ENCODE measurements at regions not wholly inside any gene's neighbourhood (a gene's known extent, or its start where the extent isn't known, plus 50 kb on each side); places are given as distances from the start of the nearest gene placed in this dataset.
"Not testable (repeated sequence)": the region's sequence is repeated elsewhere in the genome, so short reads cannot be mapped to it uniquely, and the experiment has no call there.

DNA sequence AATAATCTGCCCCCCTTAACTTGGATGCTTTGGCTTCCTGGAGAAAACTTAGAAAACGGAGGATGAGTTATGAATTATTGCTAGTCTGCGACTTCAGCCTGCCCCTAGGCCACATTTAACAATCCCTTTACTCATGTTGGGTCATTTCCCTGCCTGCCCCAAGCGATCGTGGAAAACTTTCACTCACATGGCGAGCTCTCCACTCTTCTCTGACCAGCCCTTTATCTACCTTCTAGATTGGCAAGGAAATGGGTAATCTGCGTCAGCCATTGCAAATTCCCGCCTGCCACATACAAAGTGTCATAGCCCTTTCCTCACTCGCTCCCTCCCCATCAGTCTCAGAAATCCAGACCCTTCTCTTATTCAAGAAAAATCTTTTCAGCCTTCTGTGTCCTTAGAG, 154.3 kb upstream of the IRS2 start:
- no peak for DNase-seq

DNA sequence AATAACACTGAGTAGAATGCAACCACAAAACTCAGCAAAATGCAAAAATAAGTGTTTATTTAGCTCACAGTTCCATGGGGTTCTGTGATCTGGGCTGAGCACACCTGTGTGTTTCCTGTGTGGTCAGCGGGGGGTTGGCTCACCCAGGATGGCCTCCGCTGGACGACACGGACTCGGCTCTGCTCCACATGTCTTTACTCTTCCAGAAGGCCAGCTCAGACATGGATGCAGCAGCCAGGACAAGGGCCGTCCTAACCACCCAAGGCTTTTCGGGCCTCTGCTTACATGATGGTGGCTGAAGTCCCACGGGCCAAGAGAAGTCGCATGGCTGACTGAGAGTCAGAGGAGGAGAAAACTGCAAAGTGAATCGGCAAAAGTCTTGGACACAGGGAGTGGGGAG, 153.5 kb upstream of the IRS2 start:
- no peak for DNase-seq

DNA sequence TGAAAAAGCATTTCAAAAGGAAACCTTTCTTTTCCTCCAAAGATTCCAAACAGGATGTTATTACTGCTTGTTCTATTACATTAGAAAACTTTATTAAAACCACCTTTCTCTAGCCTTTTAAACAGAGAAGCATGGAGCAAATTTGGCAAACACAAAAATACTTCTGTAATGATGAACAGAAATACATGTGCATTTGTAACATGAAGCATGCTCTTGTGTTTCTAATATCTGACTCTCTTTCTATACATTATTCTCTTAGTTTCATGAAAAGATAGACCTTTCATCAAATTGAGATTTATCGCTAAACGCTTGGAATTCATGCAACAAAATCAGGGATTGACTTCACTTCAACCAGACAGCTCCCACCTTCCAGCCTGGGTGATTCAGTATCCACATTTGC, 152.8 kb upstream of the IRS2 start:
- DNase-seq, result no peak

DNA sequence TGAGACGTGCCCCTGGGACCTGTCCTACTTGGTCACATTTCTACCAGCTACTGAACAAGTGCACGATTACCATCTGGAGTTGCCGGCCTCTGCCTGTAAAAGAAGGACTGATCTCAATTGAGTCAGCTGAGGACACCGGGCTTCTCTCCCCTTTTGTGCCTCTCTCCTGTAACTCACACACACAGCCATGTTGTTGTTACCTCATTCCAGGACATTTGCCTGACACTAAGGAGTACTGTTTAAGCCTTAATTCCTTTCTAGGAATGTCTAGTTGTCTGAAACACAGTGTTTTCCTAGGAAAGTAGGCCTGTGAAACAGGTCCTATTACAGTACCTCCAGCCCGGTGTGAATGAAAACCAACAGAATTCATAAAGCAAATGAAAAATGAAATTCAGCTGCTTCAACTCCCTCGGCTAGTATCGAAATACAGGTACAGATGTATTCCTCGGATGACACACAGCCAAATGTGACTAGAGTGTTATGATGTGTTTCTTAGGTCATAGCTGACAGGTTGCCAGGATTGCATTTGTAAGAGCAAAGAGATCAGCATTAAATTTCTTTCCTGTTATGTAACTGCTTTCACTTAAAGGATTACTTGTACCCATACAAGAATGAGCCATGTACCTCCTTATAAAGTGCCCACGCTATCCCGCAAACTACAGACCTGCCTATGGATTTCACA, 152.0 kb upstream of the IRS2 start:
- no peak for DNase-seq

DNA sequence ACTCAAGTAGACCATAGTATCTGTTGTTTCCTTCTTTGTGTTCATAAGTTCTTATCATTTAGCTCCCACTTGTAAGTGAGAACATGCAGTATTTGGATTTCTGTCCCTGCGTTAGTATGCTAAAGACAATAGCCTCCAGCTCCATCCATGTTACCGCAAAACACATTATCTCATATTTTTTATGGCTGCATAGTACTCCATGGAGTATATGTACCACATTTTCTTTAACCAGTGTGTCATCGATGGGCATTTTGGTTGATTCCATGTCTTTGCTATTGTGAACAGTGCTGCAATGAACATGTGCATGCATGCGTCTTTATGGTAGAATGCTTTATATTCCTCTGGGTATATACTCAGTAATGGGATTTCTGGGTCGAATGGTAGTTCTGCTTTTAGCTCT, 148.1 kb upstream of the IRS2 start:
- not testable (repeated sequence) for DNase-seq

DNA sequence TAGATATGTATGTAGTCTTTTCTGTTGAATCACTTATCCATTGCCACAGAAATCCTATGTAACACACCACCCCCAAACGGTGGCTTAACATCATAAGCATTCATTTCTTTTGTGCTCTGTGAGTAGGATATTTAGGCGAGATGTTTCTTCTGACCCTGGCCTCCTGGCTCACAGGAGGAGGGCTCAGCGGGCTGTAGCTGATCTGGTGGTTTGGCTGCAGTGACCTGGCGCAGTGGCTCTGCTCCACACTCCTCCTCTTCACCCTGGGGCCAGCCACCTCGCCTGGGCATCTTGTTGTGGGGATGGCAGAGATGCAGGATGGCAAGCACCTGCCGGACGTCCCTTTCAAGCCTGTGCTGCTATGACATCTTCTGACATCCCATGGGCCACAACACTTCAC, 147.1 kb upstream of the IRS2 start:
- no peak for DNase-seq

DNA sequence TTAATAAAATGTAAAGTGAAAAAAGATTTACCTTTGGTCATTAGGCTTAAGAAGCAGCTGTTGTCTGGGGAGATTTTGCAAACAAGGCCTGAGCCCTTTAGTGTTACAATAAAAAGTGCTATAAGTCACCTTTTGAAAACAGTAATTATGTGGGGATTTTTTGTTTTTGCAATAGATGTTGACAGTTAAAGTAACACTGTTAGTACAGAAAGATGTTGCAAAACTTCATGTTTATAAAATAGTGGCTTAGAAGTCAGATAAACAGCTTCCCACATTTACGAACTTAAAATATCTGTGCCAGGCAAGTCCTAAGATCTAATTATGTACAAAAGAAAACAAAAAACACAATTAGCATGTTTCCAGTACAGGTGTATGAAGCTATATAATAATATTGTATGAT, 138.0 kb upstream of the IRS2 start:
- no peak for DNase-seq

DNA sequence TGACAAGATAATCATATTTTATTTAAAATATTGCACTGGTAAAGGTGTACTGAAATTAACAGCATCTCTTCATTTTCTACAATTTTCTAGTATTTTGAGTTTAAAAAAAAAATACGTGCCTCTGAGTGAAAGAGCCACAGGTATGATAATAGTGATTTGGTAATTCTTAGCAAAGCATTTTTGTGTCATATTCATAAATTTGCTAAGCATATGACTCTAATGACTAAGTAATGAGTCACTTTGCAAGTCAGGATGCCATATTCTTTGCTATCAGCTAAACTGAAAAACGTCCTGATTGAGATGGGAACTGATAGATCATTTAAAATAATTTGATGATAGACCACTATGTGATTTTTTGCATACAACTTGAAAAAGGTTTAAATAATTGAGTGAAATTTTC, 136.1 kb upstream of the IRS2 start:
- DNase-seq, result no peak

DNA sequence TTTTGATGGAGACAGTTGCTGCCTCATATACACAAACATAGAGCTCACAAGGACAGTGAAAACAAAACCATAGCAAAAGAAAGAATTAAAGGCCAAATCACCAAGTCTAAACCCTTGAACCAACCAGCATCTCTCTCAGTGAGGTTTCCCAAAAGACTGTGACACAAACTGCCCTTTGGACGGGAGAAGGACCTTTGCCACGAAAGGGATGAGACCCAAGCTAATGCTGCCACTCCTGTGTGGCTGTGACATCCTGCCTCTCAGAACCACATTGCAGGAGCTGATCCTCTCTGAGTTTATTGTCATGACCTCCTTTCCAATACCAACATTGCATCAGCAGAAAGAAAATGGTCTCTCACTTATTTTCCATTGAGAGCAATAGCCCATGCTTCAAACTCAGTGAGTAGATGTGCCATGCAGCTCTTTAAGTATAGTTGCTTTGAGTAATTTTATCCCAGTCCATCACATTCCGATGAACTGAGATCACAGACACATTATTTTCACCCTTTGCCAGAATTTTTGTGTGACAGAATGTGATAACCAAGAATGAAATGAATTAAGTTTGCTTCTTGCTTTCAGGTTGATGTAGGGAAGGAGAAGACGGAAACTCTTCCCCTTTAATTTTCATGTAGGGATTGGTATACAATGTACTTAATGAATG, 133.5 kb upstream of the IRS2 start:
- DNase-seq, result no peak

DNA sequence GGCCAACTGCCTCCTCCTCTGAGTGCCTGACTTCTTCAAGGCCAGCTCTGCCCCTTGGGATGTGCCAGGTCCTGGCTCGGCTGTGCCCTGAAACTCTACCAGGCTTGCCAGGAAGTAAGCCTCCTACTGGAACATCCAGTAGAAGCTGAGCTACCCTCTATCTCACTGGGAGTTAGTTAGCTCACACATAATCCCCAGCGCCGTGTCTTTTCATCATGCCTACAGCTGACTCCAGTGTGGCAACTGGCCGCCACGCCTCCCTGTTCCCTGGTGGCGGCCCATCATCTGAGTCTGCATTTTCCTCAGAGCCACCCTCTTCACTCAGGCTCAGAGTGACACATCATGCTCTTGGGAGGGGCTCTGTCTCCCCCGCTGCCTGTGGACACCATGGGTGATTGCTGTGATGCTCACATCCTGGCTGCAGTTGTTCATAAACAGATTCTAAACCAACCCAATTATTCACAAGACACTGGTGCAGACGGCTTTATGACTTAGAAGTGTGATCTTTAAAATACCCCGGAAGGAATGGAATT, 131.9 kb upstream of the IRS2 start:
- DNase-seq, result peak in 9 of 51 donors; percentile 2 to 31 (median 13)

DNA sequence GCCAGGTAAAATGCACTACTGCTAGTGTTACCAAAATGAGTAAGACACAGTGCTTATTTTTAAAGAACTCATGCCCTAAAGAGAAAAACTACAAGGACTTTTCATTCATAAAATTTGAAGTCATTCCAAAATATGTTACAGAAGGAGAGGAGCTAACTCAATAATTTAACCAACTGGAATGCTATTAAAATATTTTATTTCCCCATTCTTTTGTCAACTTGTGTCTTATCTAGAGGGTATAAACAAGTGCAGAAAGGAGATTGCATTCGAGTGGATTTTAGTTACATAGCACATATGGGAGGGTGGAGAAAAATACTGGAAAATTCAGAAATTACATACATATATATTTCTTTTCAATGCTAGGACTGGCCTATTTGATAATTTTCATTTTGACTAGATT, 131.0 kb upstream of the IRS2 start:
- DNase-seq, result no peak

DNA sequence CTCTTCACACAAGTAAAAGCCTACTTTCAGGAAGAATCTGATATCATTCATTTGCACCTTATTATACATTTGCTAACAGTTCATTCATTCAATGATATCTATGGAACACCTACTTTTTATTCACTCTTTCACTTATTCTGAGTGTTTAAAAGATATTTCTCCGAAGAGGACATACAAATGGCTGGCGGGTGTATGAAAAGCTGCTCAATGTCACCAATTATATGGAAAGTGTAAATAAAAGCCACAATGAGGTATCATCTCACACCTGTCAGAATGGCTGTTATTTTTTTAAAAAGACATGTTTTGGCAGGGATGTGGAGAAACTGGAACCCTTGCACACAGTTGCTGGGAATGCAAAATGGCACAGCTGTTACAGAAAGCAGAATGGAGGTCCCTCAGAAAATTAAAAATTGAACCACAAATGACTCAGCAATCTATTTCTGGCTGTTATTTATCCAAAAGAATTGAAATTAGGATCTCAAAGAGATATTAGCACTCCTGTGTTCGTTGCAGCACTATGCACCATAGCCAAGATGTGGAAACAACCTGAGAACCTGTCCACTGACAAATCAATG, 127.6 kb upstream of the IRS2 start:
- no peak for DNase-seq

DNA sequence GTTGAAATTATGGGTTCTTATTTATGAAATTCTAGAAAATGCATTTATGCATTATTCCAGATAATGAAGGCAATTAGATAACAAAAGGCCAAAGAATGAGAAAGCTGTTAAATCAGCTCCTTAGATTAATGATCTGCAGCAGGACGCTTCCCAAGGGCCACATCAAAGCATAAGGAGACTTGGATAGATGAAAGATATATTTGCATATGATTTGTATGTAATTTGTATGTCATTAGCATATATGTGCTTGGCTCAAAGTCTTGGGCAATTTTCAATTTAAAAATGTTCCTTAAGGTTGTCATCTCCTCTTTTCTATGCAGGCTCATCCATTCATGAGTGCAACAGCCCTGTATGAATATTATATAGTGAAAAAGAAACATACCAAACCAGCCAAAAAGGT, 126.8 kb upstream of the IRS2 start:
- DNase-seq, result no peak

DNA sequence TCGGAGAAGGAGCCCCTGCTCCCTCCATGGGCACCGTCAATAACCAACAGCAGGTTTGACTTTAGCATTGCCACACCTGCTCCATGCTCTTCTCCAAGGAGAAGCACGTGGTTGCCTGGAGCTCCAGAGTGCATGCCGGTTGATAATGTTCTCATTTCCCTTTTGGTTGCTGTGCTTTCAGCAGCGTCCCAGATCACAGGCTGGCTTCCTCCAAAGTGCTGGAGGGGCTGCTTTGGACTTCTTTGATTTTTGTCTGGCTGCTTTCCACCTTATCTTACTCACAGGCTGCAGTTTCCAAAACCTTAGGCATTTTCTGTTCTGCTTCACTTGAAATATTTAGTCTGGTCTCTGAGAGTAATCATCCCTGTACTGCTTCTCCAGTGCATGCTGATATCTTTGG, 123.8 kb upstream of the IRS2 start:
- no peak for DNase-seq

DNA sequence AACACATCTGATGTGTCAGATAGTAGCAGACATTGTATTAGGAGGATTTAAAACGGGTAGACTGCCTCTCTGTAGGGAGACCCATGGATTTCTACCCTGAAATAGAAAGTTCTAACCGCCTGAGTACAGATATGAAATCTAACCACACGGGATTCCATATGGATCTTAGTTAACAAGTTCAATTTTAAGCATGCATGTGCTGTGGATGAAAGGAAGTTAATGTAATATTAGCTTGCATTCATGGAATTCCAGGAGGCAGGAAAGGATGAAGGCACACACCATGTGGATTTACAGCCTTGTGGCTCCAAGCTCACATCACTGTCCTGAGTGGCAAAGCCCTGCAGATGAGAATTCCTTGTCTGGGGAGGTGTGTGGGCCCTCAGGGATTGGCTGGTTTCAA, 120.6 kb upstream of the IRS2 start:
- no peak for DNase-seq

DNA sequence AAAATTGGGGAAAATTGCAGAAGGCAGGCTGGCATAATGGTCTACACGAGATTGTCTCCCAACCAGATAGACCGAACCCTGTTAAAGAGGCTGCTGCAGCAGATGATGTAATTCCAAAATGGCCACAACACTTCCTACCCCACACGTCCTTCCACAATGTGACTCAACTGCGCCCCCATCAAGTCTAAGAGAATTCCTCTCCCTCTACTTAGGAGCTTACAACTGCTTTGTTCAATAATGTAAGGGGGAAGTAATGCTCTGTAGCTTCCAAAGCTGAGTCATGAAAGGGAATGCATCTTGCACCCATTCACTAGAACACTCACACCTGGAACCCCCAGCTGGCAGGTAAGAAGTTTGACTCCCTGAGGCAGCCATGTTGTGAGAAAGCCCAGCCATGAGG, 117.8 kb upstream of the IRS2 start:
- no peak for DNase-seq

DNA sequence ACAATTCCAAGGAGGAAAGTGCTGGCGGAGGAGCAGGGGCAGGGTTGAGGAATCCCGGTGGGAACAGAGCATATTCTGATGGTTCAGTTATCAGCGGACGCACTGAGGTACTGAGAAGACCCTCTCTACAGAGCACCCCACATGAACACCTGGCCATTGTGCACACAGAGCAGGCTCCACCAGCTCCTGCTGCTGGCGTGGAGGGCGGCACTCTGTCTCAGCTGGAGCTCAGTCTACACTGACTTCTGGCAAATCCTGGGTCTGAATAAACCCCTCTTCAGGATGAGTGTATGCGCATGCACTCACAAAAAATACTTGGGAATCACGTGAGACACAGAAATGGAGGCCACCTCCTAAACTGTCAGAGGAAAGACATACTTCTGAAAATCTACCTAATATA, 114.4 kb upstream of the IRS2 start:
- no peak for DNase-seq

DNA sequence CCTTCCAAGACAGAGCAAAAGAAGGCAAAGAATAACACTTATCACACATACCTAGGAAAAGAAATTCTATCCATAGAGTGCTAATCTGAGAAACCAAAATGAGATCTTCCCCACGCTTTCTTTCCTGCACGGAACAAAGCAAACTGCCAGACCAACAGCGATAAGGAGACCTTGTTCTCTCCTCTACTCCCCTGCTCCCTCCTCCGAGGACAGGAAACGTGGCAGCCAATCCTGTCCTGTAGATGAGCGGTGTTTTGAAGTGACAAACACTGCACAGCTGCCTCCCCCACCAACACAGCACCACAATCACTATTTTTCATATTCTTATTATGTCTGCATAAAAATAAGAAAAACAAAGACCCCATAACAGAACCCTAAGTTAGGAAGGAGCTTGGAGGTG, 113.9 kb upstream of the IRS2 start:
- DNase-seq, result no peak

DNA sequence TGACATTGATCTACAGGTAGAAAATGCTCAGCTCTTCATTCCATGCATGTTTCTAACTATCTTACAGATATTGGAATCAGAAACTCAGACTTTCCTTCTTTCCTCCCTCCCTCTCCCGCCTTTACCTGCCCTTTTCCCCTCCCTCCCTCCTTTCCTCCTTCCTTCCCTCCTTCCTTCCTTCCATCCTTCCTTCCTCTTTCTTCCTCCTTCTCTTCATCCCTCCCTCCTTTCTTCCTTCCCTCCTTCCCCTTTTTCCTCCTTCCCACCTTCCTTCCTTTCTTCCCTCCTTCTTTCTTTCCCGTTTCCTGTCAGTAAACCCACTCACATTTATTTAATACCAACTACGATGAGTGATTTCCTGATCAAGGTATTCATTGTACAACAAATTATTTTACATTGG, 113.4 kb upstream of the IRS2 start:
- no peak for DNase-seq

DNA sequence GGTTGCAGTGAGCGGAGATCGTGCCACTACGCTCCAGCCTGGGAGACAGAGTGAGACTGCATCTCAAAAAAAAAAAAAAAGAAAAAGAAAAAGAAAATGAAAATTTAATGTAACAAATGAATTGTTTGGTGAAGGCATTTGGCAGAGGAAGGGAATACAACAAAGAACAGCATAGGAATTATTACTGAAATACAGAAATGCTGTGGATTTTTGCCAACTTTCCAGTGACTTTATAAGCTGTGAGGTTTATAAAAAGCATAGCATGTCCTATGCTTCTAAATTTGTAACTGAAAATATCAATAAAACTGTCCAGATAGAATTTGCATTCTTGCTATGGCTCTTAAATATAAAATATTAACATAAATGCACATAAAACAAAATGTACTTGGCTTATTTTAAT, 112.9 kb upstream of the IRS2 start:
- no peak for DNase-seq

DNA sequence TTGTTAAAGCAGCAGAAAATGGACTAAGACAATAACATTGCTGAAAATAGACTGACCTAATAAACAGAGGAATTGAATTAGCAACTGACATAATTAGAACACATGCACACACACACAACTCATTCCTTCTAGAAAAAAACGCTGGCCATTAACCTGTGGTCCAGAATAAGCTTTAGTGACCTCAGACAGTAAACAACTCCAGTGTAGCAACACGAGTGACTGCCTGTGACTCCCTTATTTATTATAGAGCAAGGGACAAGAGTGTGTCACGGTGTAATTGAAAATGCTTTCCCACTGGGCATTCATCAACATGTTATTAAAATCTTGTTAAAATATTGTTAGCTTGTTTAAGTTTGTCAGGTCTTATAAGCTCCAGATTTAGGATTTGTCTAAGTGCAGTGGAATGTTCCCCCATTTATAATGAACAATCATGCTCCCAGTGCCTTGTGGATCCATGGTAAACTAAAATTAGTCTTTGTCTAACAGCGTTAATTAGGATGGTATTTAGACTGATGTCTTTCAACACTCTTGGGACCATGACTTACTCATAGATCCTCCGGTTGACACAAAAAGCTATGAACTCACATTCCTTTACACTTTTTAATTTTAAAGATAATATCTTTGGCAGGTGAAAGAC, 111.7 kb upstream of the IRS2 start:
- DNase-seq, result no peak

DNA sequence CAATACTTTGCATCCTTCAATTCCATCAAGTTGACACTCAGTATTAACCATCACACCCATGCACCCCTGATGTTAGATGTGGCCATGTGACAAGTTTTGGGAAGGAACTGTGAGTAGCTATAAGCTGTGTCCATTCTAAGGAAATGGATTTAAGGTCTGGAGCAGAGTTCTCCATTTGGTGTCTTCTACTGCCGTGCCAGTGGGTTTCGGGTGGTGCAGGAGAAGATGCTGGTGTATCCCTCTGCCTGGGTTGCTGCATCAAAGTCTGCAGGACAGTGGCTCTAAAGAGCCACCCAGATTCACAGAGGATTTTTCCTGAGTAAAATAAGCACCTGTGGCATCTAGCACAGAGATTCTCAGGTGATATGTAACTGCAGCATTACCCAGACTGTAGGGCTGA, 105.7 kb upstream of the IRS2 start:
- DNase-seq, result no peak

DNA sequence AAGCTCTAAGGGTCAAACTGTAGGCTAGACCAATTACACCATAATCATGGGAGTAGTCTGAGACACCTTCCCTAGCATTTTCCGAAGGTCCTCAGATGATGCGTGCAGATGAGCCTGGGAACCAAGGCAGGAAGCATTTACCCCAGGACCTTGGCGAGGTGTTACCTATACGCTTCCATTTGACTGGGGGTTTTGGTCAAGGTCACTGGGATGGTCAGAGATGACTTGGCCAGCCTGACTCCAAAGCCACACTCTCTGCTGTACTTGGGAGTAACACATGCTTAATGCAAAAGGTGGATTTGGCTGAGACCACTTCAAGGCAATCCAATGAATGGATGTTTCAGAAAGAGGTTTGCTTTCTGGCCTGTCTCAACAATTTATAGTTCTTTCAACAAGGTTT, 98.9 kb upstream of the IRS2 start:
- DNase-seq, result no peak
